Subcutaneous abdominal adipose tissue (tissue), 5 donors: ENCODE measurements at regions not wholly inside any gene's neighbourhood (a gene's known extent, or its start where the extent isn't known, plus 50 kb on each side); places are given as distances from the start of the nearest gene placed in this dataset.

ENCODE experiments used
- H3K27ac ChIP-seq: one replicate; pipeline ENCODE4 v1.7.0; 2013; ENCODE audit warnings: low read depth, mild to moderate bottlenecking, inconsistent platforms, low read length, moderate library complexity
- H3K27me3 ChIP-seq, 5 donors: one replicate each; pipeline ENCODE4 v1.7.0; 2013; ENCODE audit warnings: low read length in 5 of 5, inconsistent platforms in 1 of 5; ENCODE audit not compliant: control insufficient read depth in 5 of 5, insufficient read depth in 4 of 5
- H3K36me3 ChIP-seq, 5 donors: one replicate each; pipeline ENCODE4 v1.7.0; 2013; ENCODE audit warnings: low read length in 5 of 5; ENCODE audit not compliant: control insufficient read depth in 5 of 5, insufficient read depth in 5 of 5
- H3K4me1 ChIP-seq, 5 donors: one replicate each; pipeline ENCODE4 v1.7.0; 2013; ENCODE audit warnings: low read length in 5 of 5, mild to moderate bottlenecking in 3 of 5, moderate library complexity in 1 of 5; ENCODE audit not compliant: control insufficient read depth in 5 of 5, insufficient read depth in 5 of 5
- H3K4me3 ChIP-seq, 5 donors: one replicate each; pipeline ENCODE4 v1.7.0; 2013; ENCODE audit warnings: low read length in 5 of 5, low read depth in 1 of 5
- H3K9ac ChIP-seq, 5 donors: one replicate each; pipeline ENCODE4 v1.7.0; 2013; ENCODE audit warnings: low read length in 5 of 5, mild to moderate bottlenecking in 4 of 5, moderate library complexity in 3 of 5
- H3K9me3 ChIP-seq, 5 donors: one replicate each; pipeline ENCODE4 v1.7.0; 2013; ENCODE audit warnings: low read length in 5 of 5; ENCODE audit not compliant: control insufficient read depth in 5 of 5
- donor health status: healthy.
- donor health status: healthy.
- donor health status: healthy.
- donor health status: healthy.
- donor health status: healthy.

GRCh38 chr14:44422699-44423098 lies 84.4 kb downstream of the FSCB start:
- no peak overlapping the region for H3K4me3 ChIP-seq
- peaks cover 0 to 2% (median 0%) of the 10 kb centered on the region in 5 donors for H3K4me1 ChIP-seq
- H3K9ac ChIP-seq, result no peak overlapping the region
- no peaks in the 10 kb centered on the region for H3K36me3 ChIP-seq
- no peak overlapping the region for H3K27ac ChIP-seq
- no peaks in the 10 kb centered on the region for H3K27me3 ChIP-seq
- H3K9me3 ChIP-seq, result no peaks in the 10 kb centered on the region

GRCh38 chr14:44420226-44420625 lies 86.9 kb downstream of the FSCB start:
- Histone ChIP-seq H3K27ac (no peak overlapping the region), H3K4me1 (peaks cover 0 to 2% (median 0%) of the 10 kb centered on the region in 5 donors), H3K36me3 (no peaks in the 10 kb centered on the region), H3K9ac (no peak overlapping the region), H3K27me3 (no peaks in the 10 kb centered on the region), H3K9me3 (peaks cover 0 to 2% (median 0%) of the 10 kb centered on the region in 5 donors), H3K4me3 (no peak overlapping the region)

GRCh38 chr14:44418856-44419255 lies 88.2 kb downstream of the FSCB start:
- H3K36me3 ChIP-seq, result no peaks in the 10 kb centered on the region

DNA sequence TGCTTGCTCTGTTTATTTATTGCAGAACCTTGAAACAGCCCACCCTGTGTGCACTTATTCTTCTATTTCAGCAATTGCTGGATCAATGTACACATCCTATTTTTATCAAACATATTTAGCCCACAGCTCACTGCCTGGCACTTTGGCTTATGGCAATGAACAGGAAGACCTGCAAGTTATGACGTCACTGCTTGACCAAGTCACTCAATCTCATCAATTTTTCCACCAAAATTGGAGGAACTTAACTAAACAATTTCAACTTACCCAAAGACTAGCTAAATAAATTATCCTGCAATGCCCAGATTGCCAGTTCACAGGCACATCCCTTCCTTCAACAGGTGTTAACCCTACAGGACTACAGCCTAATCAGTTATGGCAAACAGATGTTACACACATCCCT lies 89.3 kb downstream of the FSCB start:
- no peak overlapping the region for H3K4me3 ChIP-seq
- H3K9me3 ChIP-seq, result peaks cover 0 to 2% (median 0%) of the 10 kb centered on the region in 5 donors
- no peaks in the 10 kb centered on the region for H3K36me3 ChIP-seq
- no peak overlapping the region for H3K27ac ChIP-seq
- peaks cover 0 to under 1% (median 0%) of the 10 kb centered on the region in 5 donors for H3K4me1 ChIP-seq
- no peak overlapping the region for H3K9ac ChIP-seq
- H3K27me3 ChIP-seq, result no peaks in the 10 kb centered on the region

More at GRCh38 chr14:44418856-44419255, 88.2 kb downstream of the FSCB start:
- peaks cover 0 to 2% (median 0%) of the 10 kb centered on the region in 5 donors for H3K9me3 ChIP-seq
- no peak overlapping the region for H3K27ac ChIP-seq
- peaks cover 0 to 2% (median 0%) of the 10 kb centered on the region in 5 donors for H3K4me1 ChIP-seq
- H3K4me3 ChIP-seq, result no peak overlapping the region
- no peak overlapping the region for H3K9ac ChIP-seq
- H3K27me3 ChIP-seq, result no peaks in the 10 kb centered on the region

DNA sequence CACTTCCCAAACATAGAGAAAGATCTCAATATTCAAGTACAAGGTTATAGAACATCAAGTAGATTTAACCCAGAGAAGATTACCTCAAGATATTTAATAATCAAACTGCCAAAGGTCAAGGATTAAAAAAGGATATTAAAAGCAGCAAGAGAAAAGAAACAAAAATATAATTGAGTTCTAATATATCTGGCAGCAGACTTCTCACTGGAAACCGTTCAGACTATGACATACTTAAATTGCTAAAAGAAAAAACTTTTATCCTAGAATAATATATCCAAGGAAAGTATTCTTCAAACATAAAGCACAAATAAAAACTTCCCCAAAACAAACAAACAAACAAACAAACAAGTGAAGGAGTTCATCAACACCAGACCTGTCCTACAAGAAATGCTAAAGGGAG lies 92.4 kb downstream of the FSCB start:
- no peak overlapping the region for H3K4me3 ChIP-seq
- H3K9ac ChIP-seq, result no peak overlapping the region
- no peak overlapping the region for H3K27ac ChIP-seq
- no peaks in the 10 kb centered on the region for H3K36me3 ChIP-seq
- peaks cover 0 to 2% (median 0%) of the 10 kb centered on the region in 5 donors for H3K9me3 ChIP-seq
- no peaks in the 10 kb centered on the region for H3K27me3 ChIP-seq
- no peaks in the 10 kb centered on the region for H3K4me1 ChIP-seq

DNA sequence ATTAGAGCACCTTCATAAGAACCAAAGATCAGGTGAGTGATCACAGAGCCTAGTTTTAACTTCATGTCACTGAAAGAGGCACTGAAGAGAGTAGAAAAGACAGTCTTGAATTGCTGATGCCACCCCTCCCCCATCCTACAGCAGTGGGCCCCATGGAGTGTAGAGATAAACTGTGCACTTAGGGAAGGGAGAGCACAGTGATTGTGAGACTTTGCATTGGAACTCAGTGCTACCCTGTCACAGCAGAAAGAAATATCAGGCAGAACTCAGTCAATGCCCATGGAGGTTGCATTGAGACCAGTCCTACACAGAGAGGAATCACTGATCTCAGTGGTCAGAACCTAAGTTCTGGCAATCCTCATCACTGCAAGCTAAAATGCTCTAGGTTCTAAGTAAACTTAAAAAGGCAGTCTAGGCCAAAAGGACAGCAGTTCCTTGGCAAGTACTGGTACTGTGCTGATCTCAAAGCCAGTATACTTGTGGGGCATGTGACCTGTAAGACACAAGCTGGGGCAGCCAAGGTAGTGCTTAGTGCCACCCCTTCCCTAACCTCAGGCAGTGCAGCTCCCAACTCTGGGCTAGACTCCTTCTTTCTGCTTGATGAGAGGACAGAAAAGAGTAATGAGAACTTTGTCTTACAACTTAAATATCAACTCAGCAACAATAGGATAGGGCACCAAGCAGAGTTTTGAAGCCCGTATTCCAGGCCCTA lies 94.1 kb downstream of the FSCB start:
- H3K27ac ChIP-seq, result no peak overlapping the region
- peaks cover 0 to 2% (median 0%) of the 10 kb centered on the region in 5 donors for H3K9me3 ChIP-seq
- H3K27me3 ChIP-seq, result no peaks in the 10 kb centered on the region
- no peak overlapping the region for H3K4me3 ChIP-seq
- no peak overlapping the region for H3K9ac ChIP-seq
- no peaks in the 10 kb centered on the region for H3K4me1 ChIP-seq
- H3K36me3 ChIP-seq, result no peaks in the 10 kb centered on the region

GRCh38 chr14:44405011-44405486 lies 102.0 kb downstream of the FSCB start:
- H3K9me3 ChIP-seq, result no peaks in the 10 kb centered on the region
- H3K9ac ChIP-seq, result no peak overlapping the region
- H3K27ac ChIP-seq, result no peak overlapping the region
- peaks cover 0 to 13% (median 10%) of the 10 kb centered on the region in 5 donors for H3K4me1 ChIP-seq
- H3K4me3 ChIP-seq, result no peak overlapping the region
- no peaks in the 10 kb centered on the region for H3K36me3 ChIP-seq
- H3K27me3 ChIP-seq, result no peaks in the 10 kb centered on the region

DNA sequence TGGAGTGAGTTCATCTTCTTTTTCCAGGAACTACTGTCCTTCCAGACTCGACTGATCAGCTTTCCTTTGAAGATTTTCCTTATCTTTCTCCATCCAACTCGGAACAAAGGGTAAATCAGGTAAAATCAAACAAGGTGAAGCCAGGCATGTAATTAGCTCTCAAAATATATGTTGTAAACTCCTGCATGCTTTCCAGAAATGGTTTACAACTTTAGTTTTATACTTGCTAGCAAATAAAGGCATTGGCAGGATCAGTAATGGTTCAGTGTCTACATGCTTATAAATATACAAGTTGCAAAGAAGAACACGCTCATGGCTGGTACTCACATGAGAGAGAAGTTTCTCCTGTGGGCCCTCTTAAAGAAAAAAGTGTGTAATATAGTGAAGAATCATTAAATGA lies 102.5 kb downstream of the FSCB start:
- H3K4me3 ChIP-seq, result no peak overlapping the region

DNA sequence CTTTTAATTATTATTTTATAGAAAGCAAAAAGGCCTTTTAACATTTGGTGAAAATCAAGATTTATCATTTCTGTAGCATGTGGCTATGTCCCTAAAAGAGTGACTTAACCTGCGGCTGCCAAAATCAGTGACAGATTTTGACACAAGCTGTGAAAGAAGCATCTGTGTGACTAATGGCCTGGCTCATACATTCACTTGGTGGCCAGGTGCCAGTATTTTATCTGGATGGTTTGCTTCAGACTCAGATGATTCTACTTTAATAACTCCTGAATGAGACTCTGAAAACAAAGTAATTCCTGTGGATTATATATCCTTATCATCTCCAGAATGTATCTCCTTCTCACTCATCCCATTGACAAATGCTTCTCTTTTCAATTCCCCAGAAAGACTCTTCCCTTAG lies 103.0 kb downstream of the FSCB start:
- Histone ChIP-seq H3K4me3 (no peak overlapping the region), H3K4me1 (peaks cover 0 to 13% (median 10%) of the 10 kb centered on the region in 5 donors), H3K36me3 (no peaks in the 10 kb centered on the region), H3K27me3 (no peaks in the 10 kb centered on the region), H3K9ac (no peak overlapping the region), H3K27ac (no peak overlapping the region), H3K9me3 (no peaks in the 10 kb centered on the region)

More for the DNA sequence above, 102.5 kb downstream of the FSCB start:
- Histone ChIP-seq H3K9me3 (no peaks in the 10 kb centered on the region), H3K4me1 (peaks cover 0 to 13% (median 10%) of the 10 kb centered on the region in 5 donors), H3K9ac (no peak overlapping the region), H3K27ac (no peak overlapping the region), H3K36me3 (no peaks in the 10 kb centered on the region), H3K27me3 (no peaks in the 10 kb centered on the region)

DNA sequence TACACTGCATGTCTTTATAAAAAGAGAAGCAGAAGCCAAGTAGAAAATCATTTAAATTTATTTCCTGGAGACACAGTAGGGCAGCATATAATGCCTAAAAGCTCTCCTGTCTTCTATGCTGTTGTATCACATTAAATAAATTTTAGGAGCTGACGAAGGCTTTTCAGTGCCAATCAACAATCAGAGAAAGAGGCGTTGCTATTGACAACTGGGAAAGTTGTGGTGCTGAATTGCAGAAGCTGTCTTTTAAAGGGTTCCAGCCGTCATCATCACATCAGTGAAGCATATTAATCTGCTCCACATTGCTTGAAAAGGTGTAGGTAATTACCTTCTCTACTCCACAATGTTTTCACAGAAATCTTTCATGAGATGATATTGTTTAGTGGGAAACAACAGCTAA lies 103.9 kb downstream of the FSCB start:
- no peak overlapping the region for H3K4me3 ChIP-seq

More for the DNA sequence above, 103.9 kb downstream of the FSCB start:
- H3K4me1 ChIP-seq, result peaks cover 0 to 13% (median 10%) of the 10 kb centered on the region in 5 donors
- no peaks in the 10 kb centered on the region for H3K27me3 ChIP-seq
- H3K36me3 ChIP-seq, result no peaks in the 10 kb centered on the region
- no peak overlapping the region for H3K9ac ChIP-seq
- no peak overlapping the region for H3K27ac ChIP-seq
- H3K9me3 ChIP-seq, result no peaks in the 10 kb centered on the region
